ENCODE measurements at regions not wholly inside any gene's neighbourhood (a gene's known extent, or its start where the extent isn't known, plus 50 kb on each side); places are given as distances from the start of the nearest gene placed in this dataset.
"Not testable (repeated sequence)": the region's sequence is repeated elsewhere in the genome, so short reads cannot be mapped to it uniquely, and the experiment has no call there.

GRCh38 chr1:95893921-95894320 lies 659.9 kb downstream of the RWDD3 start:
- DNase-seq (ENCODE audit: low read depth in 2 of 2), result no peak

- no peak for DNase-seq (ENCODE audit: low read depth in 2 of 2)
These were observed 669.0 kb downstream of the RWDD3 start for GRCh38 chr1:95903060-95903459.

- no peak for DNase-seq (ENCODE audit: low read depth in 2 of 2)
These were observed 671.9 kb downstream of the RWDD3 start for GRCh38 chr1:95905818-95906395.

GRCh38 chr1:95911739-95912138 lies 677.7 kb downstream of the RWDD3 start:
- not testable (repeated sequence) for DNase-seq (ENCODE audit: low read depth in 2 of 2)

GRCh38 chr1:95916616-95917015 lies 682.6 kb downstream of the RWDD3 start:
- peak in 1 of 2 experiments; percentile 3 for DNase-seq (ENCODE audit: low read depth in 2 of 2)

GRCh38 chr1:95924684-95925083 lies 690.7 kb downstream of the RWDD3 start:
- DNase-seq (ENCODE audit: low read depth in 2 of 2), result no peak

GRCh38 chr1:95926331-95926730 lies 692.3 kb downstream of the RWDD3 start:
- no peak for DNase-seq (ENCODE audit: low read depth in 2 of 2)

- no peak for DNase-seq (ENCODE audit: low read depth in 2 of 2)
These were observed 693.1 kb downstream of the RWDD3 start for GRCh38 chr1:95927061-95927460.

GRCh38 chr1:95935719-95936118 lies 701.7 kb downstream of the RWDD3 start:
- DNase-seq (ENCODE audit: low read depth in 2 of 2), result no peak

GRCh38 chr1:95941121-95941798 lies 707.2 kb downstream of the RWDD3 start:
- no peak for DNase-seq (ENCODE audit: low read depth in 2 of 2)

- DNase-seq (ENCODE audit: low read depth in 2 of 2), result no peak
These were observed 714.0 kb downstream of the RWDD3 start for GRCh38 chr1:95948023-95948422.

GRCh38 chr1:95951371-95952102 lies 717.5 kb downstream of the RWDD3 start:
- peak in 1 of 2 experiments; percentile 16 for DNase-seq (ENCODE audit: low read depth in 2 of 2)

- peak in 1 of 2 experiments; percentile 30 for DNase-seq (ENCODE audit: low read depth in 2 of 2)
These were observed 719.0 kb downstream of the RWDD3 start for GRCh38 chr1:95953015-95953414.

- no peak for DNase-seq (ENCODE audit: low read depth in 2 of 2)
These were observed 720.6 kb downstream of the RWDD3 start for GRCh38 chr1:95954585-95954984.

- no peak for DNase-seq (ENCODE audit: low read depth in 2 of 2)
These were observed 722.2 kb downstream of the RWDD3 start for GRCh38 chr1:95956215-95956614.

GRCh38 chr1:95957748-95958147 lies 723.7 kb downstream of the RWDD3 start:
- no peak for DNase-seq (ENCODE audit: low read depth in 2 of 2)

GRCh38 chr1:95966866-95967265 lies 732.9 kb downstream of the RWDD3 start:
- DNase-seq (ENCODE audit: low read depth in 2 of 2), result no peak

GRCh38 chr1:95974586-95974985 lies 740.6 kb downstream of the RWDD3 start:
- DNase-seq (ENCODE audit: low read depth in 2 of 2), result peak; percentile 41 to 51

- no peak for DNase-seq (ENCODE audit: low read depth in 2 of 2)
These were observed 738.9 kb upstream of the PTBP2 start for GRCh38 chr1:95982711-95983110.

GRCh38 chr1:95983831-95984230 lies 737.8 kb upstream of the PTBP2 start:
- no peak for DNase-seq (ENCODE audit: low read depth in 2 of 2)

GRCh38 chr1:95984798-95985374 lies 736.7 kb upstream of the PTBP2 start:
- DNase-seq (ENCODE audit: low read depth in 2 of 2), result no peak

- no peak for DNase-seq (ENCODE audit: low read depth in 2 of 2)
These were observed 731.6 kb upstream of the PTBP2 start for GRCh38 chr1:95990033-95990432.
